GDM1 (cell line): ENCODE measurements at regions not wholly inside any gene's neighbourhood (a gene's known extent, or its start where the extent isn't known, plus 50 kb on each side); places are given as distances from the start of the nearest gene placed in this dataset.

Source experiments
- DNase-seq: peaks from one replicate; lab custom pipeline; 2025; lab: John Stamatoyannopoulos, UW

- DNase-seq, result no peak
Observed at GRCh38 chr3:72567474-72567873, 280.8 kb downstream of the SHQ1 start.

GRCh38 chr3:72565593-72565992 lies 282.7 kb downstream of the SHQ1 start:
- no peak for DNase-seq

GRCh38 chr3:72563690-72564370 lies 284.4 kb downstream of the SHQ1 start:
- DNase-seq, result no peak

GRCh38 chr3:72560846-72561675 lies 287.2 kb downstream of the SHQ1 start:
- no peak for DNase-seq

GRCh38 chr3:72559385-72559784 lies 288.9 kb downstream of the SHQ1 start:
- DNase-seq, result peak; percentile 31

GRCh38 chr3:72558001-72558400 lies 290.2 kb downstream of the SHQ1 start:
- no peak for DNase-seq

- DNase-seq, result no peak
Observed at GRCh38 chr3:72555714-72556113, 292.5 kb downstream of the SHQ1 start.

GRCh38 chr3:72554689-72555088 lies 293.6 kb downstream of the SHQ1 start:
- DNase-seq, result no peak

- DNase-seq, result no peak
Observed at GRCh38 chr3:72553298-72553697, 294.9 kb downstream of the SHQ1 start.

GRCh38 chr3:72550582-72551262 lies 297.5 kb downstream of the SHQ1 start:
- DNase-seq, result no peak

GRCh38 chr3:72549761-72550581 lies 298.3 kb downstream of the SHQ1 start:
- DNase-seq, result no peak

- DNase-seq, result no peak
Observed at GRCh38 chr3:72548981-72549380, 299.3 kb downstream of the SHQ1 start.

- no peak for DNase-seq
Observed at GRCh38 chr3:72548461-72548860, 299.8 kb downstream of the SHQ1 start.

GRCh38 chr3:72547183-72547582 lies 301.1 kb downstream of the SHQ1 start:
- no peak for DNase-seq

GRCh38 chr3:72544239-72544638 lies 304.0 kb downstream of the SHQ1 start:
- no peak for DNase-seq

- DNase-seq, result no peak
Observed at GRCh38 chr3:72543246-72543645, 305.0 kb downstream of the SHQ1 start.

- DNase-seq, result no peak
Observed at GRCh38 chr3:72542781-72543180, 305.5 kb downstream of the SHQ1 start.

- DNase-seq, result no peak
Observed at GRCh38 chr3:72539856-72540255, 308.4 kb downstream of the SHQ1 start.

GRCh38 chr3:72538070-72538745 lies 310.0 kb downstream of the SHQ1 start:
- no peak for DNase-seq

GRCh38 chr3:72537448-72537847 lies 310.8 kb downstream of the SHQ1 start:
- DNase-seq, result no peak

GRCh38 chr3:72536878-72537267 lies 311.4 kb downstream of the SHQ1 start:
- DNase-seq, result no peak
